ENCODE measurements at regions not wholly inside any gene's neighbourhood (a gene's known extent, or its start where the extent isn't known, plus 50 kb on each side); places are given as distances from the start of the nearest gene placed in this dataset.

DNA sequence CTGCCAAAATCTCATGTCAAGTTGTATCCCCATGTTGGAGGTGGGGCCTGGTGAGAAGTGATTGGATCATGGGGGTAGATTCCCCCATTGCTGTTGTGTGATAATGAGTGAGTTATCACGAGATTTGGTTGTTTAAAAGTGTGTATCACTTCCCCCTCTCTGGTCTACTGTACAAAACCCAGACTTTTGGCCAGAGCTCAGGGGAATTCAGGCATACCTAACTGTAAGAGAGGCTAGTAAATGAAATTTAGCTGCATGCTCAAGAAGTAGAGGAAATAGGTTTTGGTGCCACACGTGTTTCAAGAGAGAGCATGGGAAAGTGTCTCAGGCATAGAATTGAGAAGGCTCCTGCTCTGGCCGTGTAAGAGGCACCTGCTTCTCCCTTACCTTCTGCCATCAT lies 190.5 kb upstream of the GALNTL6 start:
- no peak overlapping the region for H3K4me3 Mint-ChIP-seq
- H3K27me3 Mint-ChIP-seq (ENCODE audit: low read depth) = no peaks in the 10 kb centered on the region
- DNase-seq (ENCODE audit: low spot score) = no peak
- no peak overlapping the region for H3K27ac Mint-ChIP-seq
- H3K36me3 Mint-ChIP-seq = no peaks in the 10 kb centered on the region
- peaks cover 12% of the 10 kb centered on the region for H3K4me1 Mint-ChIP-seq
- CTCF ChIA-PET = no interaction called here
- POLR2A ChIA-PET = no interaction called here
- H3K9me3 Mint-ChIP-seq = peaks cover 18% of the 10 kb centered on the region
- no peak for ATAC-seq
- no peak for TF ChIP-seq E2F1 (CRISPR knock-in tag; IDR thresholded peaks at IDR 0.05)

- POLR2A ChIA-PET = no interaction called here
- peaks cover 12% of the 10 kb centered on the region for H3K4me1 Mint-ChIP-seq
- H3K27ac Mint-ChIP-seq = no peak overlapping the region; the same call in 1 of the 2 replicates
- no peak for DNase-seq (ENCODE audit: low spot score)
- H3K4me3 Mint-ChIP-seq = no peak overlapping the region
- no peaks in the 10 kb centered on the region for H3K27me3 Mint-ChIP-seq (ENCODE audit: low read depth)
- ATAC-seq = no peak
- H3K36me3 Mint-ChIP-seq = no peaks in the 10 kb centered on the region
- TF ChIP-seq E2F1 (CRISPR knock-in tag; IDR thresholded peaks at IDR 0.05) (no peak), ZNF281 (CRISPR knock-in tag; IDR thresholded peaks at IDR 0.05) (no peak), MYBL2 (CRISPR knock-in tag; IDR thresholded peaks at IDR 0.05) (no peak)
- TF ChIP-seq, protein P1, sequence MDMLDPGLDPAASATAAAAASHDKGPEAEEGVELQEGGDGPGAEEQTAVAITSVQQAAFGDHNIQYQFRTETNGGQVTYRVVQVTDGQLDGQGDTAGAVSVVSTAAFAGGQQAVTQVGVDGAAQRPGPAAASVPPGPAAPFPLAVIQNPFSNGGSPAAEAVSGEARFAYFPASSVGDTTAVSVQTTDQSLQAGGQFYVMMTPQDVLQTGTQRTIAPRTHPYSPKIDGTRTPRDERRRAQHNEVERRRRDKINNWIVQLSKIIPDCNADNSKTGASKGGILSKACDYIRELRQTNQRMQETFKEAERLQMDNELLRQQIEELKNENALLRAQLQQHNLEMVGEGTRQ (CRISPR knock-in tag; IDR thresholded peaks at IDR 0.05) = no peak
- CTCF ChIA-PET = no interaction called here
- peaks cover 19% of the 10 kb centered on the region for H3K9me3 Mint-ChIP-seq
Measured at GRCh38 chr4:171621646-171622045, 191.6 kb upstream of the GALNTL6 start.

DNA sequence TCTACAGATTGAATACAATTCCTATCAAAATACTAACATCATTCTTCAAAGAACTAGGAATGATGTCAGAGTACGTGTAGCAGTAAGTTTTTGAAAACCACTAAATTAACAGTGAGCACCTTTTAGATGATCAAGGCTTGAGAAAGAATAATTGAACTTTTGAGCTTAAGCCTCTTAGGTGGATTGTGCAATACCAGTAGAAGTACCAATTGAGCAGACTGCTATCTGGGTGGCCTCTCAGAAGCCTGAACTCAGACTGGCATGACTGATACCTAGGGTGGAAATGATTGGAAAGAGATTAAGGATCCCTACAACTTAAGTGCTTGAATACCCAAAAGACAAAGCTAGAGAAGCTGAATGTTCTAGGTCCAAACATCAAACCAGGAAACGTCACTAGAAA lies 200.3 kb upstream of the GALNTL6 start:
- ATAC-seq (no peak), DNase-seq (ENCODE audit: low spot score) (no peak)
- Mint-ChIP-seq H3K4me3 (no peak overlapping the region), H3K9me3 (peaks cover 3% of the 10 kb centered on the region), H3K27ac (no peak overlapping the region), H3K27me3 (ENCODE audit: low read depth) (no peaks in the 10 kb centered on the region), H3K36me3 (no peaks in the 10 kb centered on the region), H3K4me1 (no peaks in the 10 kb centered on the region)
- ChIA-PET CTCF (no interaction called here), POLR2A (no interaction called here)
- no peak for TF ChIP-seq GRHL2 (CRISPR knock-in tag; IDR thresholded peaks at IDR 0.05; ENCODE audit: insufficient replicate concordance, severe bottlenecking)
- no peak for TF ChIP-seq JAZF1 (CRISPR knock-in tag; IDR thresholded peaks at IDR 0.05)
- TF ChIP-seq, protein P2, sequence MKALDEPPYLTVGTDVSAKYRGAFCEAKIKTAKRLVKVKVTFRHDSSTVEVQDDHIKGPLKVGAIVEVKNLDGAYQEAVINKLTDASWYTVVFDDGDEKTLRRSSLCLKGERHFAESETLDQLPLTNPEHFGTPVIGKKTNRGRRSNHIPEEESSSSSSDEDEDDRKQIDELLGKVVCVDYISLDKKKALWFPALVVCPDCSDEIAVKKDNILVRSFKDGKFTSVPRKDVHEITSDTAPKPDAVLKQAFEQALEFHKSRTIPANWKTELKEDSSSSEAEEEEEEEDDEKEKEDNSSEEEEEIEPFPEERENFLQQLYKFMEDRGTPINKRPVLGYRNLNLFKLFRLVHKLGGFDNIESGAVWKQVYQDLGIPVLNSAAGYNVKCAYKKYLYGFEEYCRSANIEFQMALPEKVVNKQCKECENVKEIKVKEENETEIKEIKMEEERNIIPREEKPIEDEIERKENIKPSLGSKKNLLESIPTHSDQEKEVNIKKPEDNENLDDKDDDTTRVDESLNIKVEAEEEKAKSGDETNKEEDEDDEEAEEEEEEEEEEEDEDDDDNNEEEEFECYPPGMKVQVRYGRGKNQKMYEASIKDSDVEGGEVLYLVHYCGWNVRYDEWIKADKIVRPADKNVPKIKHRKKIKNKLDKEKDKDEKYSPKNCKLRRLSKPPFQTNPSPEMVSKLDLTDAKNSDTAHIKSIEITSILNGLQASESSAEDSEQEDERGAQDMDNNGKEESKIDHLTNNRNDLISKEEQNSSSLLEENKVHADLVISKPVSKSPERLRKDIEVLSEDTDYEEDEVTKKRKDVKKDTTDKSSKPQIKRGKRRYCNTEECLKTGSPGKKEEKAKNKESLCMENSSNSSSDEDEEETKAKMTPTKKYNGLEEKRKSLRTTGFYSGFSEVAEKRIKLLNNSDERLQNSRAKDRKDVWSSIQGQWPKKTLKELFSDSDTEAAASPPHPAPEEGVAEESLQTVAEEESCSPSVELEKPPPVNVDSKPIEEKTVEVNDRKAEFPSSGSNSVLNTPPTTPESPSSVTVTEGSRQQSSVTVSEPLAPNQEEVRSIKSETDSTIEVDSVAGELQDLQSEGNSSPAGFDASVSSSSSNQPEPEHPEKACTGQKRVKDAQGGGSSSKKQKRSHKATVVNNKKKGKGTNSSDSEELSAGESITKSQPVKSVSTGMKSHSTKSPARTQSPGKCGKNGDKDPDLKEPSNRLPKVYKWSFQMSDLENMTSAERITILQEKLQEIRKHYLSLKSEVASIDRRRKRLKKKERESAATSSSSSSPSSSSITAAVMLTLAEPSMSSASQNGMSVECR (CRISPR knock-in tag; IDR thresholded peaks at IDR 0.05; ENCODE audit: borderline replicate concordance) = no peak
- no peak for TF ChIP-seq ZBTB21 (CRISPR knock-in tag; IDR thresholded peaks at IDR 0.05; ENCODE audit: borderline replicate concordance)
- TF ChIP-seq NR3C1 (CRISPR knock-in tag; conservative IDR thresholded peaks at IDR 0.05; ENCODE audit: low read depth) = no peak
- TF ChIP-seq ZNF416 (CRISPR knock-in tag; IDR thresholded peaks at IDR 0.05) = no peak
- TF ChIP-seq SOX15 (CRISPR knock-in tag; IDR thresholded peaks at IDR 0.05) = no peak
- TF ChIP-seq, protein P3, sequence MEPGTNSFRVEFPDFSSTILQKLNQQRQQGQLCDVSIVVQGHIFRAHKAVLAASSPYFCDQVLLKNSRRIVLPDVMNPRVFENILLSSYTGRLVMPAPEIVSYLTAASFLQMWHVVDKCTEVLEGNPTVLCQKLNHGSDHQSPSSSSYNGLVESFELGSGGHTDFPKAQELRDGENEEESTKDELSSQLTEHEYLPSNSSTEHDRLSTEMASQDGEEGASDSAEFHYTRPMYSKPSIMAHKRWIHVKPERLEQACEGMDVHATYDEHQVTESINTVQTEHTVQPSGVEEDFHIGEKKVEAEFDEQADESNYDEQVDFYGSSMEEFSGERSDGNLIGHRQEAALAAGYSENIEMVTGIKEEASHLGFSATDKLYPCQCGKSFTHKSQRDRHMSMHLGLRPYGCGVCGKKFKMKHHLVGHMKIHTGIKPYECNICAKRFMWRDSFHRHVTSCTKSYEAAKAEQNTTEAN (CRISPR knock-in tag; IDR thresholded peaks at IDR 0.05) = no peak
- no peak for TF ChIP-seq NR2C2 (CRISPR knock-in tag; IDR thresholded peaks at IDR 0.05)
- no peak for TF ChIP-seq FOXK1 (CRISPR knock-in tag; IDR thresholded peaks at IDR 0.05)
